ENCODE measurements at regions not wholly inside any gene's neighbourhood (a gene's known extent, or its start where the extent isn't known, plus 50 kb on each side); places are given as distances from the start of the nearest gene placed in this dataset.

DNA sequence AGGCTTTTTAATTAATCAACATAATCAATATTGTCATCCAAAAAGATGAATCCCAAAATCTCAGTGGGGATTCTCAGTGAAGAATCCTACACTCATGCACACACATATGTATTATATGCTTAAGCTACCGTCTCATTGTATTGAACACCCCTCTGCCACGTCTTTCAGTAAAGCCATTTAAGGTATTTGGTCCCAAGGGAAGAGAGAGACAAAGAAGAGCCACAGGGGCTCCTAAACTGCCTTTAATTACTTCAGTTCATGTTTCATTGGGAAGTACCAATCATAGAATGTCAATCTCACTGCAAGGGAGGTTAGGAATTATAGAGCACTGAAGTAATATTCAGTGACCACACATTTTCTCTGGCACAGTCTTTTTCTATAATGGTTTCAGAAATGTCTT is 388.6 kb upstream of the NEGR1 start:
- Histone ChIP-seq H3K9me3 (ENCODE audit: control insufficient read depth, insufficient read depth, low read length) (no peaks in the 10 kb centered on the region), H3K4me3 (ENCODE audit: low read depth, low read length) (no peak overlapping the region), H3K27ac (ENCODE audit: low read depth, low read length) (no peak overlapping the region), H3K27me3 (ENCODE audit: control insufficient read depth, insufficient read depth, low read length) (no peaks in the 10 kb centered on the region)
- no peak for TF ChIP-seq CTCF (IDR thresholded peaks at IDR 0.05; ENCODE audit: low read depth, low read length)
- POLR2A ChIA-PET, result no interaction called here
- no peak for DNase-seq (ENCODE audit: low read depth, low spot score)
- CTCF ChIA-PET, result no interaction called here

GRCh38 chr1:72662918-72663317 is 380.6 kb upstream of the NEGR1 start:
- Histone ChIP-seq H3K9me3 (ENCODE audit: control insufficient read depth, insufficient read depth, low read length) (no peaks in the 10 kb centered on the region), H3K4me3 (ENCODE audit: low read depth, low read length) (no peak overlapping the region), H3K27me3 (ENCODE audit: control insufficient read depth, insufficient read depth, low read length) (no peaks in the 10 kb centered on the region), H3K27ac (ENCODE audit: low read depth, low read length) (no peak overlapping the region)
- no peak for TF ChIP-seq CTCF (IDR thresholded peaks at IDR 0.05; ENCODE audit: low read depth, low read length)
- no peak for DNase-seq (ENCODE audit: low read depth, low spot score)
- ChIA-PET CTCF (no interaction called here), POLR2A (no interaction called here)

DNA sequence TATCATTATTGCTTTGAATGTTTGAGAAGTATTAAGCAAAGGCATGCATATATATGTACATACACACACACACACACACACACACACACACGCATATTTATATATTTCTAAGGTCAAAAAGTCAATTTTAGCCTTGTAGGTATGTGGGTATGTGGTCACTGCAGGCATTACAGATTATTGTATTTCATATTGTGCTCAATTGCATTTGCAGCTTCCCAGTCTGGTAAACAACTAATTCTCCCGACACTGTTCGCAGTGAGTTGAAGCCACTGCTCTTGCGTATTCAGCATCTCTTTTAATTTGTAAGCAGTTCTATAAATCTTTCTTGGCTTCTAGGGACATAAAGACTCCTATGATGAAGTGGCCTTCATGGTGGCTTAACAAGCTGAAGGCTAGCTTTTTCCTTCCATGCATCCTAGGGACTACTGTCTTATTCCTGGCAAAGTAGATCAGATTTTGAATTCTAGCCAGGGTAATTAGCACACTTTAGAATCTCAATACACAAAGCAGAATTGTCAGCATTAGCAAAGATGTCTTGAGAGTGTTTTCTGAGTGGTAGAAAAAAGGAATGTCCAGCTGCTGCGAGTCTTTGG is 368.6 kb upstream of the NEGR1 start:
- ChIA-PET POLR2A (no interaction called here), CTCF (no interaction called here)
- Histone ChIP-seq H3K27ac (ENCODE audit: low read depth, low read length) (no peak overlapping the region), H3K27me3 (ENCODE audit: control insufficient read depth, insufficient read depth, low read length) (no peaks in the 10 kb centered on the region), H3K4me3 (ENCODE audit: low read depth, low read length) (no peak overlapping the region), H3K9me3 (ENCODE audit: control insufficient read depth, insufficient read depth, low read length) (no peaks in the 10 kb centered on the region; the same call in 1 of the 2 replicates)
- DNase-seq (ENCODE audit: low read depth, low spot score), result no peak
- no peak for TF ChIP-seq CTCF (IDR thresholded peaks at IDR 0.05; ENCODE audit: low read depth, low read length)

GRCh38 chr1:72649991-72650390 is 367.7 kb upstream of the NEGR1 start:
- no peak for TF ChIP-seq CTCF (IDR thresholded peaks at IDR 0.05; ENCODE audit: low read depth, low read length)
- ChIA-PET CTCF (no interaction called here), POLR2A (interaction anchor here (0.6 kb wide), 1 partner anchor 151 kb away, joined by 4 read pairs; no protein-coding TSS in a partner anchor)
- Histone ChIP-seq H3K27me3 (ENCODE audit: control insufficient read depth, insufficient read depth, low read length) (no peaks in the 10 kb centered on the region), H3K9me3 (ENCODE audit: control insufficient read depth, insufficient read depth, low read length) (no peaks in the 10 kb centered on the region; the same call in 1 of the 2 replicates), H3K27ac (ENCODE audit: low read depth, low read length) (no peak overlapping the region), H3K4me3 (ENCODE audit: low read depth, low read length) (no peak overlapping the region)
- DNase-seq (ENCODE audit: low read depth, low spot score), result no peak

- Histone ChIP-seq H3K9me3 (ENCODE audit: control insufficient read depth, insufficient read depth, low read length) (no peaks in the 10 kb centered on the region; the same call in 1 of the 2 replicates), H3K4me3 (ENCODE audit: low read depth, low read length) (no peak overlapping the region), H3K27me3 (ENCODE audit: control insufficient read depth, insufficient read depth, low read length) (no peaks in the 10 kb centered on the region), H3K27ac (ENCODE audit: low read depth, low read length) (no peak overlapping the region)
- ChIA-PET CTCF (no interaction called here), POLR2A (interaction anchor here (0.6 kb wide), 1 partner anchor 151 kb away, joined by 4 read pairs; no protein-coding TSS in a partner anchor)
- no peak for DNase-seq (ENCODE audit: low read depth, low spot score)
- no peak for TF ChIP-seq CTCF (IDR thresholded peaks at IDR 0.05; ENCODE audit: low read depth, low read length)
Measured at GRCh38 chr1:72649211-72649888, 367.0 kb upstream of the NEGR1 start.
